Gastroesophageal sphincter (tissue), 4 donors: ENCODE measurements at regions not wholly inside any gene's neighbourhood (a gene's known extent, or its start where the extent isn't known, plus 50 kb on each side); places are given as distances from the start of the nearest gene placed in this dataset.

Experiments used
- ATAC-seq: fragments of 150-250 bp; one replicate; pipeline ENCODE4 v1.9.1; 2016; ENCODE audit warnings: mild to moderate bottlenecking, moderate library complexity
- H3K27ac ChIP-seq, 4 donors: fragments of 200-600 bp; sonication (generic) in 3 of 4; 1 replicate in 3 of 4; 2 replicates in 1 of 4; pipeline ENCODE4 v1.5.1; 2016 to 2019
- H3K27me3 ChIP-seq: fragments of 200-600 bp; sonication (generic); one replicate; pipeline ENCODE4 v1.5.1; 2019
- H3K36me3 ChIP-seq, 2 donors: fragments of 200-600 bp; sonication (generic); one replicate each; pipeline ENCODE4 v1.5.1; 2019; ENCODE audit warnings: control low read depth in 1 of 2
- H3K4me1 ChIP-seq, 3 donors: fragments of 200-600 bp; sonication (generic); 1 replicate in 2 of 3; 2 replicates in 1 of 3; pipeline ENCODE4 v1.5.1; 2016 to 2019; ENCODE audit warnings: control low read depth in 2 of 3
- H3K4me3 ChIP-seq, 2 donors: fragments of 200-600 bp; sonication (generic); one replicate each; pipeline ENCODE4 v1.5.1; 2019; ENCODE audit warnings: mild to moderate bottlenecking in 1 of 2, moderate library complexity in 1 of 2
- H3K9me3 ChIP-seq, 3 donors: fragments of 200-600 bp; sonication (generic); one replicate each; pipeline ENCODE4 v1.5.1; 2017 to 2019; ENCODE audit warnings: control low read depth in 2 of 3
- EP300 ChIP-seq: sonication (generic); formaldehyde crosslinking; IDR thresholded peaks from one replicate; pipeline ENCODE4 v1.6.1; 2017; ENCODE audit warnings: antibody characterized with exemption, mild to moderate bottlenecking
- POLR2A ChIP-seq, 2 donors: fragments of 450-650 bp; IDR thresholded peaks; one replicate each; pipeline ENCODE4 v1.6.1; 2017; ENCODE audit warnings: antibody characterized with exemption in 2 of 2, mild to moderate bottlenecking in 2 of 2, moderate library complexity in 1 of 2
- POLR2AphosphoS5 ChIP-seq: sonication (generic); formaldehyde crosslinking; IDR thresholded peaks from one replicate; pipeline ENCODE4 v1.6.1; 2017; ENCODE audit warnings: antibody characterized with exemption
- WGBS, 2 donors: methylation state at CpG; one replicate each; pipeline ENCODE4 v1.1.5; 2018; ENCODE audit warnings: low coverage in 1 of 2; 5-methylcytosine and 5-hydroxymethylcytosine counted together
- TF ChIP-seq, protein P1 (sequence below), 4 experiments: fragments of 200-600 bp in 2 of 4; fragments of 450-650 bp in 2 of 4; sonication (generic) in 1 of 4; IDR thresholded peaks; one replicate each; pipeline ENCODE4 v1.5.1; 2017 to 2019; ENCODE audit warnings: antibody characterized with exemption in 4 of 4, mild to moderate bottlenecking in 2 of 4, moderate library complexity in 2 of 4

DNA sequence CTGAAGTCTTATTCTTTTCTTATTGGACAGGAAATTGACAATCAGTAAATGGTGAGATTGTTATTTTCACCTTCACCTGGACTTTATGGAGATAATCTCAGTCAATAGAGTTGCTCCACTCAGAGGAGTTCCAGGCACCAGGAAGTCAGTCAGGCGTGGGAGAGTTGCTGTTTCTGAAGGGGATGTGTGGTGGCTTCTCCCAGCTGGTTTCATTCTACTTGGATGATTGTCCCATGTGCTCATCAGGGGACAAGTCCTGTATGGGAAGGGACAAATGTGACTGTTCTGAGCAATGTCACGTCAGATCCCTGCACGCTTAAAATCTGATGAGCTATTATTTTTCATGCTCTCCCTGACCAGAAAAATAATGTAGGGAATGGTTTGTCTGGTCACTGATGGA lies 222.5 kb upstream of the PITRM1 start:
- Histone ChIP-seq H3K36me3 (no peaks in the 10 kb centered on the region), H3K4me1 (peaks cover 0 to 19% (median 4%) of the 10 kb centered on the region in 3 donors), H3K27me3 (no peaks in the 10 kb centered on the region), H3K4me3 (no peak overlapping the region), H3K27ac (no peak overlapping the region), H3K9me3 (peaks cover 0 to 6% (median 0%) of the 10 kb centered on the region in 3 donors)
- no peak for ATAC-seq
- TF ChIP-seq EP300 (no peak), POLR2A (IDR thresholded peaks at IDR 0.05) (no peak), POLR2AphosphoS5 (no peak)
- TF ChIP-seq, protein P1, sequence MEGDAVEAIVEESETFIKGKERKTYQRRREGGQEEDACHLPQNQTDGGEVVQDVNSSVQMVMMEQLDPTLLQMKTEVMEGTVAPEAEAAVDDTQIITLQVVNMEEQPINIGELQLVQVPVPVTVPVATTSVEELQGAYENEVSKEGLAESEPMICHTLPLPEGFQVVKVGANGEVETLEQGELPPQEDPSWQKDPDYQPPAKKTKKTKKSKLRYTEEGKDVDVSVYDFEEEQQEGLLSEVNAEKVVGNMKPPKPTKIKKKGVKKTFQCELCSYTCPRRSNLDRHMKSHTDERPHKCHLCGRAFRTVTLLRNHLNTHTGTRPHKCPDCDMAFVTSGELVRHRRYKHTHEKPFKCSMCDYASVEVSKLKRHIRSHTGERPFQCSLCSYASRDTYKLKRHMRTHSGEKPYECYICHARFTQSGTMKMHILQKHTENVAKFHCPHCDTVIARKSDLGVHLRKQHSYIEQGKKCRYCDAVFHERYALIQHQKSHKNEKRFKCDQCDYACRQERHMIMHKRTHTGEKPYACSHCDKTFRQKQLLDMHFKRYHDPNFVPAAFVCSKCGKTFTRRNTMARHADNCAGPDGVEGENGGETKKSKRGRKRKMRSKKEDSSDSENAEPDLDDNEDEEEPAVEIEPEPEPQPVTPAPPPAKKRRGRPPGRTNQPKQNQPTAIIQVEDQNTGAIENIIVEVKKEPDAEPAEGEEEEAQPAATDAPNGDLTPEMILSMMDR (IDR thresholded peaks at IDR 0.05) = no peak
- WGBS, 2 donors = 82 to 94% methylated on average over 2 to 3 of the region's 3 CpGs

DNA sequence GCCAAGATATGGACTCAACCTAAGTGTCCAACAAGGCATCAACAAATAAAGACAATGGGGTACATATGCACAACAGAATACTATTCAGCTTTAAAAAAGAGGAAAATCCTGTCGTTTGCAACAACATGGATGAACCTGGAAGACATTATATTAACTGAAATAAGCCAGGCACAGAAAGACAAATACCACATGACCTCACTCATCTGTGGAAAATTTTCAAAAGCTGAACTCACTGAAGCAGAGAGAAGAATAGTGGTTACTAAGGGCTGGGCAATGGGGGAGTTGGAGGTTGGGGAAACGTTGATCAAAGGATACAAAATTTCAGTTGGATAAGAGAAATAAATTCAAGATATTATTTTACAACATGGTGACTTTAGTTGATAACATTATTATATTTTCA lies 221.4 kb upstream of the PITRM1 start:
- TF ChIP-seq POLR2AphosphoS5 = no peak
- no peak for TF ChIP-seq EP300
- TF ChIP-seq, protein P1 (IDR thresholded peaks at IDR 0.05) = no peak
- TF ChIP-seq POLR2A (IDR thresholded peaks at IDR 0.05) = no peak
- H3K36me3 ChIP-seq = no peaks in the 10 kb centered on the region
- no peaks in the 10 kb centered on the region for H3K27me3 ChIP-seq
- no peak overlapping the region for H3K4me3 ChIP-seq
- H3K4me1 ChIP-seq = peaks cover 0 to 13% (median 3%) of the 10 kb centered on the region in 3 donors
- ATAC-seq = no peak
- 32 to 55% methylated on average over 2 of the region's 2 CpGs for WGBS, 2 donors
- H3K27ac ChIP-seq = no peak overlapping the region
- H3K9me3 ChIP-seq = peaks cover 0 to 6% (median 0%) of the 10 kb centered on the region in 3 donors

DNA sequence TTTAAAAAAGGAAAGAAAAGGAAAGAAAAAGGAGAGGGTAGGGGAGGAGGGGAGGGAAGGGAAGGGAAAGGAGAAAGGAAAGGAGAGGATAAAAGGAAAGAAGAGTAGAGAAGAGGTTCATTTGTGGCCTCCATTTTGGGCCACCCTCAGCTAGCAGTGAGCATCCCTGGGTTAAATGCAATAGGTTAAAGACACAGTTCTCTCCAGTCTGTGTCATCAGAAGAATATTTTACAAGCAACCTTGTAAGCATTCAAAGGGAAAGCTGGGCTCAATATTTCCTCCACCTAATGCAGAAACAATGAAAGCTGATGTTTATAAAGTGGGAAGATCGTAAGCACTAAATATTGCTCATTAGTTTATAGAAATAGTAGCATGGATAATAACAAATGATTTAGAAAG lies 219.1 kb upstream of the PITRM1 start:
- Histone ChIP-seq H3K27ac (no peak overlapping the region), H3K4me1 (peaks cover 0 to 13% (median 3%) of the 10 kb centered on the region in 3 donors), H3K4me3 (no peak overlapping the region), H3K27me3 (no peaks in the 10 kb centered on the region), H3K36me3 (no peaks in the 10 kb centered on the region), H3K9me3 (peaks cover 0 to 6% (median 0%) of the 10 kb centered on the region in 3 donors)
- no peak for ATAC-seq
- WGBS, 2 donors = 80 to 93% methylated on average over 1 of the region's 1 CpG
- TF ChIP-seq EP300 = no peak

DNA sequence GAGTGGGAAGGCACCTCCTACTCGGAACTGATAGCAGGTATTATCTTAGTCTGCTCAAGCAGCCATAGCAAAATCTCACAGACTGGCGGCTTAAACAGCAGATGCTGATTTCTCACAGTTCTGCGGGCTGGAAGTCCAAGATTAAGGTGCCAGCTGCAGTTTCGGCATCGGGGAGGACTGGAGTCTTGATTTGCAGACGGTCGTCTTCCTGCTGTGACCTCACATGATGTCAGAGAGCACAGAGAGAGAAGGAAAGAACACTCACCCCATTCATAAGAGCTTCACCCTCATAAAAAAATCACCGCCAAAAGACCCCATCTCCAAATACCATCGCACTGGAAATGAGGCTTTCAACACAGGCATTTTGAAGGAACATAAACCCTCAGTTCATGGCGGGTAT lies 216.5 kb upstream of the PITRM1 start:
- TF ChIP-seq POLR2AphosphoS5 = no peak
- TF ChIP-seq, protein P1 (IDR thresholded peaks at IDR 0.05) = no peak
- TF ChIP-seq EP300 = no peak
- no peak for TF ChIP-seq POLR2A (IDR thresholded peaks at IDR 0.05)
- no peak overlapping the region for H3K4me3 ChIP-seq
- no peaks in the 10 kb centered on the region for H3K4me1 ChIP-seq
- peaks cover 0 to 11% (median 0%) of the 10 kb centered on the region in 3 donors for H3K9me3 ChIP-seq
- H3K36me3 ChIP-seq = no peaks in the 10 kb centered on the region
- no peaks in the 10 kb centered on the region for H3K27me3 ChIP-seq
- H3K27ac ChIP-seq = no peak overlapping the region
- WGBS, 2 donors = 54 to 77% methylated on average over 3 to 6 of the region's 10 CpGs
- ATAC-seq = no peak

DNA sequence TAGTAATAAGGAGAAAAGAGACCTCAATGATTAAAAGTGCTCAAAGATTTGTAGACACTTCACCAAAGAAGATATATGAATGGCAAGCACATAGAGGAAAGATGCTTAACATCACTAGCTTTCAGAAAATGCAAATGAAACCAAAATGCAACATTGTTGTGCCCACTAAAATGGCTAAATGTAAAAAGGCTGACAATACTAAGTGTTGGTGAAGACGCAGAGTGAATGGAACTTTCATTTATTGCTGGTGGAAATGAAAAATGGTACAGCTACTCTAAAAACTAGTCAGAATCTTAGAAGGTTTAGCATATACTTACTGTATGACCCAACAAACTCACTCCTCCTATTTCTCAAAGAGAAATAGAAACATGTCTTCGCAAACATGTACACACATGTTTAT lies 212.9 kb upstream of the PITRM1 start:
- Histone ChIP-seq H3K27me3 (no peaks in the 10 kb centered on the region), H3K36me3 (no peaks in the 10 kb centered on the region), H3K4me3 (no peak overlapping the region), H3K4me1 (no peaks in the 10 kb centered on the region), H3K9me3 (peaks cover 0 to 11% (median 0%) of the 10 kb centered on the region in 3 donors), H3K27ac (no peak overlapping the region)
- no peak for TF ChIP-seq EP300
- TF ChIP-seq, protein P1 (IDR thresholded peaks at IDR 0.05) = no peak
- TF ChIP-seq POLR2A (IDR thresholded peaks at IDR 0.05) = no peak
- WGBS, 2 donors = 97 to 100% methylated on average over 1 to 2 of the region's 2 CpGs
- ATAC-seq = no peak
